Cardiac septum (tissue), 1 donor: ENCODE measurements at regions not wholly inside any gene's neighbourhood (a gene's known extent, or its start where the extent isn't known, plus 50 kb on each side); places are given as distances from the start of the nearest gene placed in this dataset.

ENCODE experiments used
- DNase-seq: peaks from one replicate; pipeline ENCODE4 v3.0.0-alpha.2; 2020; ENCODE audit warnings: low spot score
- intact Hi-C: fragments of 100-400 bp; cut with DNase I; formaldehyde crosslinking; loops from one replicate; pipeline ENCODE4 v1.14.0; 2022
- donor health status: DM: no; HTN: no; CAD: no.

GRCh38 chr1:47618222-47618720 lies 180.4 kb downstream of the FOXD2 start:
- DNase-seq: no peak
- intact Hi-C loops: no loop called here

GRCh38 chr1:47618830-47619229 lies 181.0 kb downstream of the FOXD2 start:
- no peak for DNase-seq
- intact Hi-C loops: no loop called here

- intact Hi-C loops: no loop called here
- DNase-seq: no peak
Measured at GRCh38 chr1:47621483-47621882, 183.6 kb downstream of the FOXD2 start.

GRCh38 chr1:47621977-47622376 lies 184.1 kb downstream of the FOXD2 start:
- DNase-seq: no peak
- intact Hi-C loops: no loop called here

- DNase-seq: no peak
- intact Hi-C loops: no loop called here
Measured at GRCh38 chr1:47622776-47623556, 185.1 kb downstream of the FOXD2 start.

- intact Hi-C loops: no loop called here
- DNase-seq: no peak
Measured at GRCh38 chr1:47623557-47623940, 185.7 kb downstream of the FOXD2 start.

- intact Hi-C loops: no loop called here
- no peak for DNase-seq
Measured at GRCh38 chr1:47624531-47624930, 186.7 kb downstream of the FOXD2 start.

- DNase-seq: no peak
- intact Hi-C loops: no loop called here
Measured at GRCh38 chr1:47627016-47627415, 189.2 kb downstream of the FOXD2 start.

GRCh38 chr1:47627471-47628370 lies 189.9 kb downstream of the FOXD2 start:
- intact Hi-C loops: no loop called here
- DNase-seq: no peak

GRCh38 chr1:47629201-47629600 lies 191.4 kb downstream of the FOXD2 start:
- intact Hi-C loops: no loop called here

GRCh38 chr1:47630346-47630745 lies 192.5 kb downstream of the FOXD2 start:
- intact Hi-C loops: no loop called here
- no peak for DNase-seq

More at GRCh38 chr1:47629201-47629600, 191.4 kb downstream of the FOXD2 start:
- DNase-seq: no peak

GRCh38 chr1:47631411-47631995 lies 193.7 kb downstream of the FOXD2 start:
- intact Hi-C loops: no loop called here
- no peak for DNase-seq

- no peak for DNase-seq
- intact Hi-C loops: no loop called here
Measured at GRCh38 chr1:47635111-47635510, 197.3 kb downstream of the FOXD2 start.

- intact Hi-C loops: no loop called here
- DNase-seq: no peak
Measured at GRCh38 chr1:47635597-47635996, 197.8 kb downstream of the FOXD2 start.

- intact Hi-C loops: no loop called here
- no peak for DNase-seq
Measured at GRCh38 chr1:47637111-47637685, 199.4 kb downstream of the FOXD2 start.

GRCh38 chr1:47638240-47638639 lies 200.4 kb downstream of the FOXD2 start:
- intact Hi-C loops: no loop called here
- DNase-seq: no peak

- DNase-seq: no peak
- intact Hi-C loops: no loop called here
Measured at GRCh38 chr1:47638713-47639112, 200.9 kb downstream of the FOXD2 start.

GRCh38 chr1:47643306-47644211 lies 205.7 kb downstream of the FOXD2 start:
- DNase-seq: no peak
- intact Hi-C loops: no loop called here

GRCh38 chr1:47644212-47644573 lies 206.3 kb downstream of the FOXD2 start:
- DNase-seq: no peak
- intact Hi-C loops: no loop called here
